ENCODE measurements at regions not wholly inside any gene's neighbourhood (a gene's known extent, or its start where the extent isn't known, plus 50 kb on each side); places are given as distances from the start of the nearest gene placed in this dataset.

DNA sequence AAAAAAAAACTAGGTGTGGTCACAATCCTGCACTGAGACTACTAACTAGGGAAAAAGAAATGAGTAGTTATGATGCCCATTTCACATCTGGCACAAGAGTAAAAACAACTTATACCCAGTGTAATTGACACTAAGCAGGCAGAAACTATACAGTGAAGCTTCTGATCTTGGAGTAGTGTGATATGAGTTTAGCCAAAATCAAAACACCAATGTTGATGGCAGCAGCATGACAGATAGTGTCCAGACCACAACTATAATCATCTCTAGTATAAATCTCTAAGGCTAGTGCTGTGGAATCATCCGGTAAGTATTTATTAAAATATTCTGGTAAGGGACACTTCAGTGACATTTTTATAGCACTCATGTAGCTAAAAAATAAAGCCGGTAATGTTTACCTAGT is 108.5 kb upstream of the EPHA6 start:
- POLR2A ChIA-PET = no interaction called here
- Mint-ChIP-seq H3K9me3 (peaks cover 5% of the 10 kb centered on the region), H3K4me1 (ENCODE audit: low read depth) (no peaks in the 10 kb centered on the region), H3K36me3 (ENCODE audit: low read depth) (no peaks in the 10 kb centered on the region), H3K27me3 (no peaks in the 10 kb centered on the region), H3K4me3 (no peak overlapping the region), H3K27ac (no peak overlapping the region)
- intact Hi-C loops (cut with DNase I, micrococcal nuclease) = no loop called here
- DNase-seq = no peak
- CTCF ChIA-PET = no interaction called here
- H3K36me3 ChIP-seq (ENCODE audit: insufficient read depth, low read length) = no peaks in the 10 kb centered on the region
- H3K4me3 ChIP-seq (ENCODE audit: low read length) = no peak overlapping the region
- TF ChIP-seq, protein P1, sequence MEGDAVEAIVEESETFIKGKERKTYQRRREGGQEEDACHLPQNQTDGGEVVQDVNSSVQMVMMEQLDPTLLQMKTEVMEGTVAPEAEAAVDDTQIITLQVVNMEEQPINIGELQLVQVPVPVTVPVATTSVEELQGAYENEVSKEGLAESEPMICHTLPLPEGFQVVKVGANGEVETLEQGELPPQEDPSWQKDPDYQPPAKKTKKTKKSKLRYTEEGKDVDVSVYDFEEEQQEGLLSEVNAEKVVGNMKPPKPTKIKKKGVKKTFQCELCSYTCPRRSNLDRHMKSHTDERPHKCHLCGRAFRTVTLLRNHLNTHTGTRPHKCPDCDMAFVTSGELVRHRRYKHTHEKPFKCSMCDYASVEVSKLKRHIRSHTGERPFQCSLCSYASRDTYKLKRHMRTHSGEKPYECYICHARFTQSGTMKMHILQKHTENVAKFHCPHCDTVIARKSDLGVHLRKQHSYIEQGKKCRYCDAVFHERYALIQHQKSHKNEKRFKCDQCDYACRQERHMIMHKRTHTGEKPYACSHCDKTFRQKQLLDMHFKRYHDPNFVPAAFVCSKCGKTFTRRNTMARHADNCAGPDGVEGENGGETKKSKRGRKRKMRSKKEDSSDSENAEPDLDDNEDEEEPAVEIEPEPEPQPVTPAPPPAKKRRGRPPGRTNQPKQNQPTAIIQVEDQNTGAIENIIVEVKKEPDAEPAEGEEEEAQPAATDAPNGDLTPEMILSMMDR (IDR thresholded peaks at IDR 0.05) = no peak
- H3K9me3 ChIP-seq (ENCODE audit: control insufficient read depth in 1 of 2, insufficient read depth in 1 of 2, low read length in 2 of 2) = peaks cover 0 to 9% of the 10 kb centered on the region in 2 experiments
- H3K27ac ChIP-seq (ENCODE audit: low read depth in 1 of 2, low read length in 2 of 2) = no peak overlapping the region
- no peaks in the 10 kb centered on the region for H3K4me1 ChIP-seq (ENCODE audit: insufficient read depth, low read length)
- ATAC-seq (ENCODE audit: poor library complexity) = no peak
- no peaks in the 10 kb centered on the region for H3K27me3 ChIP-seq (ENCODE audit: control insufficient read depth in 1 of 2, insufficient read depth in 2 of 2, low read length in 2 of 2)

DNA sequence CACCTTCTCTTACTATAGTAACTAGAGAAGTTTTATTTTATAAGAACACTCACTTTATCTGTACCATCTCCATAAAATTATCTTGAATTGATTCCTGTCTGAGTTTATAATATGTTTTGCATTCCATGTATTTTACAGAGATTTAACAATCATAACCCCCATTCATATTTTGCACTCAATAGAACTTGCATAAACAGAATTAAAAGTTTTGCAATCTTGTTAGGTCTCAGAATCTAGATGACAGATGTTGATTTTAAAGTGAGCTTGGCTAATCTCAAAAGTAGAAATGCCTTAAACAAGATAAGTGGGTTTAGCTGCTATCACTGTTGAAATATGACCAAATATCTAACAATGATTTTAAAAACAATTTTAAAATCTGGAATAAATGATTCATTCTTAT is 107.9 kb upstream of the EPHA6 start:
- H3K4me3 ChIP-seq (ENCODE audit: low read length) = no peak overlapping the region
- intact Hi-C loops (cut with DNase I, micrococcal nuclease) = no loop called here
- Mint-ChIP-seq H3K27ac (no peak overlapping the region), H3K9me3 (peaks cover 5% of the 10 kb centered on the region), H3K4me3 (no peak overlapping the region), H3K4me1 (ENCODE audit: low read depth) (no peaks in the 10 kb centered on the region), H3K27me3 (no peaks in the 10 kb centered on the region), H3K36me3 (ENCODE audit: low read depth) (no peaks in the 10 kb centered on the region)
- ATAC-seq (ENCODE audit: poor library complexity) (no peak), DNase-seq (no peak)
- H3K27ac ChIP-seq (ENCODE audit: low read depth in 1 of 2, low read length in 2 of 2) = no peak overlapping the region
- H3K27me3 ChIP-seq (ENCODE audit: control insufficient read depth in 1 of 2, insufficient read depth in 2 of 2, low read length in 2 of 2) = no peaks in the 10 kb centered on the region
- TF ChIP-seq, protein P1 (IDR thresholded peaks at IDR 0.05) = no peak
- ChIA-PET CTCF (no interaction called here), POLR2A (no interaction called here)
- no peaks in the 10 kb centered on the region for H3K36me3 ChIP-seq (ENCODE audit: insufficient read depth, low read length)
- no peaks in the 10 kb centered on the region for H3K4me1 ChIP-seq (ENCODE audit: insufficient read depth, low read length)
- peaks cover 0 to 9% of the 10 kb centered on the region in 2 experiments for H3K9me3 ChIP-seq (ENCODE audit: control insufficient read depth in 1 of 2, insufficient read depth in 1 of 2, low read length in 2 of 2)

DNA sequence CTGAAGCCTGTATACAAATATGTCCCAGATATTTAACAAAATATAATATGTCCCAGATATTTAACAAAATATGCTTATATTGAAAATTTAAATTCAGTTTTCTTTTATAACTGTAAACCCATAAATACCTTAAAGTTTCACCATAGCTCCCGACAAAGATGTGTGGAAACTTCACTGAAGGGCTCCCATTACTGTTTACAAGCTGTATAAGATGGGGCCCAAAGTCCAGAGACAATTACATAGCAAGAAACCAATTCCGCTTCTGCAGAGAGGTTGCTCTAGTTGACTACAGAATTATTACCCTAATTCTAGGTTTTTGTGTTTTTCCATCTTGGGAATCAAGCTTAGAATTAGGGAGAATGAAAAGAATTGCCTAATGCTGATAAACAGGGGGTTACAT is 102.6 kb upstream of the EPHA6 start:
- DNase-seq = no peak
- no peaks in the 10 kb centered on the region for H3K9me3 ChIP-seq (ENCODE audit: control insufficient read depth in 1 of 2, insufficient read depth in 1 of 2, low read length in 2 of 2)
- Mint-ChIP-seq H3K4me3 (no peak overlapping the region), H3K4me1 (ENCODE audit: low read depth) (no peaks in the 10 kb centered on the region), H3K27me3 (no peaks in the 10 kb centered on the region), H3K27ac (no peak overlapping the region), H3K36me3 (ENCODE audit: low read depth) (no peaks in the 10 kb centered on the region), H3K9me3 (peaks cover 5% of the 10 kb centered on the region)
- H3K4me3 ChIP-seq (ENCODE audit: low read length) = no peak overlapping the region
- no peaks in the 10 kb centered on the region for H3K4me1 ChIP-seq (ENCODE audit: insufficient read depth, low read length)
- no peak overlapping the region for H3K27ac ChIP-seq (ENCODE audit: low read depth in 1 of 2, low read length in 2 of 2)
- POLR2A ChIA-PET = no interaction called here
- ATAC-seq (ENCODE audit: poor library complexity) = no peak
- intact Hi-C loops (cut with DNase I, micrococcal nuclease) = no loop called here
- TF ChIP-seq, protein P1 (IDR thresholded peaks at IDR 0.05) = no peak
- CTCF ChIA-PET = no interaction called here
- no peaks in the 10 kb centered on the region for H3K27me3 ChIP-seq (ENCODE audit: control insufficient read depth in 1 of 2, insufficient read depth in 2 of 2, low read length in 2 of 2)
- H3K36me3 ChIP-seq (ENCODE audit: insufficient read depth, low read length) = no peaks in the 10 kb centered on the region

All from CD4-positive, alpha-beta T cell (primary cell).